GM21723 (cell line): ENCODE measurements at regions not wholly inside any gene's neighbourhood (a gene's known extent, or its start where the extent isn't known, plus 50 kb on each side); places are given as distances from the start of the nearest gene placed in this dataset.

Experiments
- ATAC-seq: cut with Tn5 transposase; IDR thresholded peaks from one replicate; pipeline ENCODE4 v1.9.1; 2021; ENCODE audit warnings: mild to moderate bottlenecking, moderate library complexity; ENCODE audit not compliant: unreplicated experiment

DNA sequence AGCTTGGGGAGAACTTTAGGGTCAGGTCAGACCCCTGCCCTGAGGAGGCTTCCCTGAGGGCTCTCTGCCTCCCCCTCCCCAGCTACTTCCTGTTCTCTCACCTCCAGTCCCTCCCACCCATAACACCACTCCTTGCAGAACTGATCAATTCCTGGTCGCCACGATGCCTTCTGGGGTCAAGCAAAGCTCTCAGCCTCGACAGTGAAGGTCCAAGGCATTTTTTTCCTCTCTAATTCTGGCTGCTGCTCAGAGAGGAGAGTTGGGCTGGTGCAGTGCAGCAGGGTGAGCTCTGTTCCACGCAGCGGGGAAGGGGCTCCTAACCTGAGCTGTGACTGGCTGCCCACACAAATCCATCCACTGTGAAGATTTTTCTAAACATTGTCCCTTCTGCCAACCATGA, 628.4 kb downstream of the BRD1 start:
- no peak for ATAC-seq

GRCh38 chr22:49198705-49199084, 629.0 kb downstream of the BRD1 start:
- ATAC-seq = no peak

- no peak for ATAC-seq
Observed at GRCh38 chr22:49197986-49198704, 629.5 kb downstream of the BRD1 start.

- no peak for ATAC-seq
Observed at GRCh38 chr22:49197505-49197904, 630.2 kb downstream of the BRD1 start.

GRCh38 chr22:49196046-49196511, 631.6 kb downstream of the BRD1 start:
- ATAC-seq = no peak

DNA sequence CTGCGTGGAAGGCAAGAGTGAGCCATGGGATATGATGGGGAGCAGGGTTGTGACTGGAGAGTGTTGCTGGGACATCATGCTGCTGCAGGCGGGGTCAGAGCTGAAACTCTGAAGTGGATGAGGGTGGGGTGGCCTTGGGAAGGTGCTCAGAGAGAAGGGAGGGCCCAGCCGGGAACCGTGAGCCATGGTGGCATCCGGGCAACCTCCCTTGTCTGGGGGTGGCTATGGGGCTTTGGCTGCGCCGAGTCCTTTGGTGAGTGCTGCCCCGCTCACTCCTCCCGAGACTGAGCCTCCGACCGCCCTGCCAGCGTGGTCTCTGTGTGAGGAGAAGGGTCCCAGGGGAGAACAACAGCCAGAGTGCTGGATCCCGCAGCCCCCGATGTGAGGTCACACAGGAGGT, 632.0 kb downstream of the BRD1 start:
- no peak for ATAC-seq

- no peak for ATAC-seq
Observed at GRCh38 chr22:49193901-49194465, 633.7 kb downstream of the BRD1 start.

- no peak for ATAC-seq
Observed at GRCh38 chr22:49193348-49193747, 634.3 kb downstream of the BRD1 start.

- ATAC-seq = no peak
Observed at GRCh38 chr22:49192857-49193250, 634.8 kb downstream of the BRD1 start.

DNA sequence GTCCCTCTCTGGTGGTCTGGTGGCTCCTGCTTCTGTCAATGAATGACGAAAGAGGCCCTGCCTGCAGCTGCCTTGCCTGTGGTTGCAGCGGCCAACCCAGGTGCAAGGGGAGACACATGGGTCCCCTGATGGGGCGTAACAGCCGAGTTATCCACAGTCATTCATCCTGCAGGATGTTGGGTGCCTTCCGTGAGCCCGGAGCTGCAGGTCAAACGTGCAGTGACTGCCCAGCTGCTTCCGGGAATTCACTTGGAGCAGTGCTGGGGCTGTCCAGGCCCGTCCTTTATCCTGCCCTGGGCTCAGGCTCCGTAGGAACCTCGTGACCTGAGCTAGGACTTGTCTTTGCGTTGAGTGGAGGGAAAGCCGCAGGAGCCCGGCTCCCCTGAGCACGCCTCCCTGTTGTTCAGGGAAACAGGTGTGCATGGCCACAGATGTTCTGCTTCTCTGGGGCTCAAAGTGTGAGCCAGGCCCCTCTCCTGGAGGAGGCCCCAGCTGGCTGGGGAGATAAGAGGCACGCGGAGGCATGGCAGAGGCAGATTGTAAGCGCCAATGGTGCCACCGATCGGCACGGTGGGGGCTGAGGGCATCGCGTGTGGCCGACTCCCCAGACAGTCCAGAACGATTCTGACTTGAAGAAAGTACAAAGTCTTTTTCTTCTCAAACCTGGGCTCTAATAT, 635.4 kb downstream of the BRD1 start:
- no peak for ATAC-seq

DNA sequence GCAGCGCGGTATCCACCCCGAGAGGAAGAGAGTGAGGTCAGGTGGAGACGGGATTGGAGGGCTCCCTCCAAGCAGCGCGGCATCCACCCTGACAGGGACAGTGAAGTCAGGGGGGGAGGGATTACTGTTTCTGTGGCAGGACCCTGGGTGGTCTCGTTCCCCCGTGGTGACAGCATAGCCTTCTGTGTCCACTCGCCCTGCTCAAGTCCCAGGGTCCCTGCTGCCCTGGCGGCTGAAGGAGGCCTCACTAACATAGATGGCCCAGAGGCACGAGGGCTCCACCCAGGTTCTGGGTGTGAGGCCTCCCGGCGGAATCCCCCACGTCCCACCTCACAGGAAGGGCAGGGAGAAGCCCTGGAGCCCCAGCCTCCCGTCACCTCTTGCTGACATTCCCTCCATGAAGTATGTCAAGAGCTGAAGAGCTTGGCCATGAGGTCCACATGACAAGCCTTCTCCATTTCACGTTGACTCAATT, 636.1 kb downstream of the BRD1 start:
- no peak for ATAC-seq

GRCh38 chr22:49190816-49191505, 636.7 kb downstream of the BRD1 start:
- no peak for ATAC-seq

GRCh38 chr22:49189871-49190270, 637.8 kb downstream of the BRD1 start:
- no peak for ATAC-seq

DNA sequence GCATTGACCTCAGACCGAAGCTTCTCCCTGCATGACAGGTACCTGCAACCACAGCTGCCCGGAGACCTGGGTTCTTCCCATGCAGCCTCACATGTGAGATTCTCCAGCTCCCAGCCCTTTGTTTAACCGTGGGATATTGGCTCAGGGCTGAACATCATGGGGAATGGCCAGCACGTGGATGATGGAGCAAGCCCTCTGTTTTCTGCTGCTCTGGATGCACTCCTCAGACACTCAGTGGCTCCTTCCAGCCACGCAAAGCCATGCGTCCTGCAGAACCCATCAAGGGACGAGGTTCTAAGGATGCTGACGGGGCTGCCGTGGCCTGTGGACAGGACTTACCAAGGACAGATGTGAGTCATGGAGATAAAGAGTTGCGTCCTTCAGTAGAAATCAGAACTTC, 639.1 kb downstream of the BRD1 start:
- no peak for ATAC-seq

DNA sequence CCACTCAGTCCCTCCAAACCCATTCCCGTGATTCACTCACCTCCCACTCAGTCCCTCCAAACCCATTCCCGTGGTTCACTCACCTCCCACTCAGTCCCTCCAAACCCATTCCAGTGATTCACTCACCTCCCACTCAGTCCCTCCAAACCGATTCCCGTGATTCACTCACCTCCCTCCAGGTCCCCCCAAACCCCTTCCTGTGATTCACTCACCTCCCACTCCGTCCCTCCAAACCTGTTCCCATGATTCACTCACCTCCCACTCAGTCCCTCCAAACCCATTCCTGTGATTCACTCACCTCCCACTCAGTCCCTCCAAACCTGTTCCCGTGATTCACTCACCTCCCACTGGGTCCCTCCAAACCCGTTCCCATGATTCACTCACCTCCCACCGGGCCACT, 639.6 kb downstream of the BRD1 start:
- no peak for ATAC-seq

DNA sequence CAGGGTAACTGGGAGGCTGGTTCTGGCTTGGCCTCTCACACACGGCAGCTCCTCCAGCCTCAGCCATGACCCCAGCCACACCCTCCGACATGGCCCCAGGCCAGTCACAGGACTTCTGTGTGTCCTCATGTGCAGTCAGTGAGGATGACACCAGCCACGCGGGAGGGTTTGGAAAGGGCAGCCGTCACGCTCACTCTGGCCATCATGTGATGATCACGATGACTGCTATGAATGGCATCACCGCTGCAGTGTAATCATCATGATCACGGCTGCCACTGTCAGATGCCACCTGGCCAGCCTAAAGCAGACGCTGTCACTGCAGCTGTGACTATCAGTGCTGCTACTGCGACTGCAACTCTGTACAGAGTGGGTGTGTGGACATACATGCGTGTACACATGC, 640.9 kb downstream of the BRD1 start:
- ATAC-seq = no peak

DNA sequence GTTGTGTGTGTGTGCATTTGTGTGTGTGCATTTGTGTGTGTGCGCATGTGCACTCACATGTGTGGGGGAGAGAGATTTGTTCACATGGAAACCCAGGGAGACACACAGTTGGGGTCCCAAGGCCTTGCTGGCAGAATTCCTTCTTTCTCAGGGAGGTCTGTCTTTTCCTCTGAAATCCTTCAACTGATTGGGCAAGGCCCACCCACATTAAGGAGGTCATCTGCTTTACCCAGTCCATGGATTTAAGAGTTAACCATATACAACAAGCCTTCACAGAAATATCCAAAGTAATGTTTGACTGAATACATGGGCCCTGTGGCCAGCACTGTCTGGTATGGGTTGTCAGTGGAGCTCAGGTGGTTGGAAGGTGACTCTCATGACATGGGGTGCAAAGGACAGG, 641.4 kb downstream of the BRD1 start:
- ATAC-seq = no peak

GRCh38 chr22:49185312-49185969, 642.2 kb downstream of the BRD1 start:
- ATAC-seq = no peak

DNA sequence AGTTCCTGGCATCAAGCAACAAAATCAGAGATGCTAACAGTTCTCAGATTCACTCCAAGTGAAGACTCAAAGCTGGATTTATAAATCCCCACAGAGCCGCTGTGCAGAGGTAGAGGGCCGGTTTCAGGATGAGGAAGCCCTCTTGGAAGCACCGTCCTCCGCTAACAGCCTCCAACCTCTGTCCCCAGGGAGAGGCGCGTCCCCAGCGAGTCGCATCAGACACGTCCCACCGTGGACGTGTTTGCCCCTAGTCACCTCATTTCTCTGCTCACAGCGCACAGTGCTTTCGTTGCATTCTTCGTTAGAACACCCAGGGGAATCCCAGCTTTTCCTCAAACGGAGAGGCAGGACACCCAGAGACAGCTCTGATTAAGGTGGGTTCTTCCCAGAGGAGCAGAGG, 642.9 kb downstream of the BRD1 start:
- no peak for ATAC-seq

DNA sequence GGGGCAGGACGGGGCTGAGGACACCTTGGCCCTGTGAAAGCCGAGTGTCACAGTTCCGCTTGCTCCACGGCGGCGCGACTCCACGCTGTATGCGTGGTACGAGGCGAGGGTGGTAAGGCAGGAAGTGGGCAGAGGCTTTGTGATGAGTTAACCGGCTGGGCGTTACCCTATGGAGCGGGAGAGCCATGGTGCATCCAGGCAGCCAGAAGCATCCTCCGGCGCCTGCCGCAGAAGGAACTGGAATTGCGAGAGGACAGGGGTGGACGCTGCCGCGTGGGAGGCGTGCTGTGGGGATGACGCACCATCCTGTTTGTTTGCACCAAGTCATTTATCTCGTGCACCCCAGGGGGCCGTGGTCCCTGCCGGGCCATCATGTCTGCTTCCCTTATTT, 643.9 kb downstream of the BRD1 start:
- ATAC-seq = no peak

- ATAC-seq = no peak
Observed at GRCh38 chr22:49183208-49183825, 644.4 kb downstream of the BRD1 start.
